HEK293T (cell line): ENCODE measurements at regions not wholly inside any gene's neighbourhood (a gene's known extent, or its start where the extent isn't known, plus 50 kb on each side); places are given as distances from the start of the nearest gene placed in this dataset.

ENCODE experiments used
- BHLHE40 ChIP-seq: fragments of 450-650 bp; IDR thresholded peaks from 2 replicates; pipeline ENCODE4 v1.6.1; 2016; ENCODE audit warnings: mild to moderate bottlenecking, moderate library complexity, borderline replicate concordance
- CTBP1 ChIP-seq: fragments of 450-650 bp; IDR thresholded peaks from 2 replicates; pipeline ENCODE4 v1.6.1; 2016; ENCODE audit warnings: borderline replicate concordance
- ELF4 ChIP-seq: fragments of 450-650 bp; IDR thresholded peaks from 2 replicates; pipeline ENCODE4 v1.6.1; 2017; ENCODE audit warnings: antibody characterized with exemption
- FOXA1 ChIP-seq: fragments of 450-650 bp; IDR thresholded peaks from 2 replicates; pipeline ENCODE4 v1.6.1; 2016; ENCODE audit warnings: mild to moderate bottlenecking
- FOXM1 ChIP-seq: fragments of 450-650 bp; IDR thresholded peaks from 2 replicates; pipeline ENCODE4 v1.6.1; 2017; ENCODE audit warnings: mild to moderate bottlenecking, borderline replicate concordance
- HDGF ChIP-seq: fragments of 450-650 bp; IDR thresholded peaks from 2 replicates; pipeline ENCODE4 v1.6.1; 2017; ENCODE audit warnings: antibody characterized with exemption, borderline replicate concordance
- L3MBTL2 ChIP-seq: fragments of 450-650 bp; conservative IDR thresholded peaks from 2 replicates; pipeline ENCODE4 v1.6.1; 2016; ENCODE audit warnings: mild to moderate bottlenecking
- LEF1 ChIP-seq: fragments of 450-650 bp; IDR thresholded peaks from 2 replicates; pipeline ENCODE4 v1.6.1; 2017; ENCODE audit warnings: mild to moderate bottlenecking, borderline replicate concordance
- NFRKB ChIP-seq: fragments of 450-650 bp; IDR thresholded peaks from 2 replicates; pipeline ENCODE4 v1.6.1; 2016; ENCODE audit warnings: mild to moderate bottlenecking, moderate library complexity
- SP1 ChIP-seq: fragments of 450-650 bp; IDR thresholded peaks from 2 replicates; pipeline ENCODE4 v1.6.1; 2017
- SUZ12 ChIP-seq: fragments of 450-650 bp; IDR thresholded peaks from 2 replicates; pipeline ENCODE4 v1.6.1; 2016; ENCODE audit warnings: mild to moderate bottlenecking
- TARDBP ChIP-seq: fragments of 450-650 bp; IDR thresholded peaks from 2 replicates; pipeline ENCODE4 v1.6.1; 2016
- ZNF384 ChIP-seq: fragments of 450-650 bp; IDR thresholded peaks from 2 replicates; pipeline ENCODE4 v1.6.1; 2016
- TF ChIP-seq, protein P1 (sequence below): fragments of 450-650 bp; IDR thresholded peaks from 2 replicates; pipeline ENCODE4 v1.6.1; 2016

DNA sequence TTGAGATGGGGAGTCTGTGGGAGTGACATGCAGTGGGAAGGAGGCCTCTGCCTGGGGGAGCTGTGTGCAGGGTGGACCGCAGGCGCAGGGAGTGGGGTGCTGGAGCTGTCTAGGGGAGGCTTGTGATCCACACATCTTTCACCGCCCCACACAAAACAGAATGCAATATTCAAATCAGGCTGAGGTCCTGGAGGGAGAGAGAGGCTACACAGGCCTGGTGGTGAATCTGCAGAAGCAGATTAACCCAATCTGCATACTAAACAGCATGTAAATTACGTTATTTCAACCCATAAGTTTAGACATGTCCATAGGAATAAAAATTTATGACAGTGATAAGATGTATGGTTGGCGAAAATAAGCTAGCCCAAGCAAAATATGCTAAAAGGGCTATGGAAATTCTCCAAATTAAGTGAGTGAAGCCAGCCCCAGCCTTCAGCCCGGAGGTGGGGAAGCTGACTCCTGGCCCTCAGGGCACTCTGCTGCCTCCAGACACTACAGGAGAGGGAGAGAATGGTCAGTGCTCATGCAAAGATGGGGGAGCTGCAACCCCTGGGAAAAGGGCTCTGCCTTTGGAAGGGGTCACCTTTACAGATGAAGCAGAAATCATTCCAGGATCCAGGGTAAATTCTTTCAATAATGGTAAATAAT is 156.2 kb upstream of the CTTNBP2NL start:
- TF ChIP-seq ELF4: no peak
- no peak for TF ChIP-seq HDGF
- TF ChIP-seq LEF1: no peak
- TF ChIP-seq CTBP1: no peak
- no peak for TF ChIP-seq FOXA1
- no peak for TF ChIP-seq SUZ12
- no peak for TF ChIP-seq NFRKB
- TF ChIP-seq FOXM1: no peak
- TF ChIP-seq, protein P1, sequence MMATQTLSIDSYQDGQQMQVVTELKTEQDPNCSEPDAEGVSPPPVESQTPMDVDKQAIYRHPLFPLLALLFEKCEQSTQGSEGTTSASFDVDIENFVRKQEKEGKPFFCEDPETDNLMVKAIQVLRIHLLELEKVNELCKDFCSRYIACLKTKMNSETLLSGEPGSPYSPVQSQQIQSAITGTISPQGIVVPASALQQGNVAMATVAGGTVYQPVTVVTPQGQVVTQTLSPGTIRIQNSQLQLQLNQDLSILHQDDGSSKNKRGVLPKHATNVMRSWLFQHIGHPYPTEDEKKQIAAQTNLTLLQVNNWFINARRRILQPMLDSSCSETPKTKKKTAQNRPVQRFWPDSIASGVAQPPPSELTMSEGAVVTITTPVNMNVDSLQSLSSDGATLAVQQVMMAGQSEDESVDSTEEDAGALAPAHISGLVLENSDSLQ: no peak
- no peak for TF ChIP-seq BHLHE40
- no peak for TF ChIP-seq SP1
- no peak for TF ChIP-seq TARDBP
- TF ChIP-seq L3MBTL2: no peak
- no peak for TF ChIP-seq ZNF384
